T-cell (primary cell): ENCODE measurements at regions not wholly inside any gene's neighbourhood (a gene's known extent, or its start where the extent isn't known, plus 50 kb on each side); places are given as distances from the start of the nearest gene placed in this dataset.

Experiments
- ATAC-seq, 4 experiments: fragments of 200-7000 bp in 3 of 4; fragments of 150-1000 bp in 1 of 4; cut with Tn5 transposase; replicated peaks in 1 of 4; 1 replicate in 3 of 4; 2 replicates in 1 of 4; pipeline ENCODE4 v1.10.0; 2021; ENCODE audit warnings: moderate library complexity in 3 of 4, mild to moderate bottlenecking in 2 of 4, moderate number of reproducible peaks in 1 of 4
- CTCF ChIA-PET, 2 donors: fragments of 300-600 bp; sonication (Branson Sonifier 250); formaldehyde crosslinking; loops; one replicate each; lab custom pipeline; 2022; ENCODE audit warnings: antibody characterized with exemption in 2 of 2; lab: Charles Lee
- POLR2A ChIA-PET, 2 donors: fragments of 300-600 bp; sonication (Branson Sonifier 250); formaldehyde crosslinking; loops; one replicate each; lab custom pipeline; 2022; ENCODE audit warnings: antibody characterized with exemption in 2 of 2; lab: Charles Lee
- DNase-seq, 35 experiments: peaks; one replicate each; pipeline versions ENCODE4 v3.0.0 to v3.0.0-alpha.2; 2013 to 2023
- H3K27ac ChIP-seq: one replicate; pipeline ENCODE4 v1.5.1; 2013; ENCODE audit warnings: low read length
- H3K27me3 ChIP-seq, 2 experiments: replicated peaks in 1 of 2; 1 replicate in 1 of 2; 2 replicates in 1 of 2; pipeline versions ENCODE4 v1.6.1 to v1.7.0; 2013; ENCODE audit warnings: low read length in 1 of 2, mixed read lengths in 1 of 2; ENCODE audit not compliant: control insufficient read depth in 2 of 2, insufficient read depth in 2 of 2; ENCODE audit errors: extremely low read depth in 1 of 2
- H3K36me3 ChIP-seq, 2 donors: 1 replicate in 1 of 2; 2 replicates in 1 of 2; pipeline versions ENCODE4 v1.6.1 to v1.7.0; 2013; ENCODE audit warnings: low read length in 1 of 2; ENCODE audit not compliant: control insufficient read depth in 2 of 2, insufficient read depth in 1 of 2; ENCODE audit errors: extremely low read depth in 1 of 2
- H3K4me1 ChIP-seq, 2 experiments: 1 replicate in 1 of 2; 2 replicates in 1 of 2; pipeline versions ENCODE4 v1.6.1 to v1.7.0; 2013; ENCODE audit warnings: low read length in 2 of 2, mixed read lengths in 1 of 2; ENCODE audit not compliant: insufficient read depth in 2 of 2, control insufficient read depth in 1 of 2; ENCODE audit errors: extremely low read depth in 1 of 2
- H3K4me3 ChIP-seq, 2 donors: 1 replicate in 1 of 2; 2 replicates in 1 of 2; pipeline versions ENCODE4 v1.5.1 to v1.7.0; 2013; ENCODE audit warnings: mild to moderate bottlenecking in 2 of 2, low read length in 1 of 2, moderate library complexity in 1 of 2; ENCODE audit not compliant: control insufficient read depth in 1 of 2; ENCODE audit errors: extremely low read depth in 1 of 2
- H3K9me3 ChIP-seq: 2 replicates; pipeline ENCODE4 v1.7.0; 2013
- H3K27ac Mint-ChIP-seq, 2 donors: one replicate each; pipeline ENCODE4 v1.8.0; 2020 to 2021; ENCODE audit warnings: mild to moderate bottlenecking in 2 of 2, mixed read lengths in 2 of 2
- H3K27me3 Mint-ChIP-seq, 2 donors: one replicate each; pipeline ENCODE4 v1.8.0; 2021 to 2022; ENCODE audit warnings: mixed read lengths in 2 of 2
- H3K36me3 Mint-ChIP-seq: one replicate; pipeline ENCODE4 v1.8.0; 2021; ENCODE audit warnings: mixed read lengths
- H3K4me1 Mint-ChIP-seq, 3 donors: one replicate each; pipeline ENCODE4 v1.8.0; 2020 to 2022; ENCODE audit warnings: mixed read lengths in 3 of 3, mild to moderate bottlenecking in 1 of 3
- H3K4me3 Mint-ChIP-seq, 3 donors: one replicate each; pipeline ENCODE4 v1.8.0; 2020 to 2022; ENCODE audit warnings: mild to moderate bottlenecking in 3 of 3, mixed read lengths in 3 of 3, moderate library complexity in 3 of 3
- H3K9me3 Mint-ChIP-seq, 3 donors: one replicate each; pipeline ENCODE4 v1.8.0; 2020 to 2022; ENCODE audit warnings: mixed read lengths in 3 of 3
- WGBS: methylation state at CpG from one replicate; pipeline ENCODE4 v1.1.5; 2013; ENCODE audit warnings: missing lambda C conversion rate; ENCODE audit not compliant: insufficient coverage; 5-methylcytosine and 5-hydroxymethylcytosine counted together

DNA sequence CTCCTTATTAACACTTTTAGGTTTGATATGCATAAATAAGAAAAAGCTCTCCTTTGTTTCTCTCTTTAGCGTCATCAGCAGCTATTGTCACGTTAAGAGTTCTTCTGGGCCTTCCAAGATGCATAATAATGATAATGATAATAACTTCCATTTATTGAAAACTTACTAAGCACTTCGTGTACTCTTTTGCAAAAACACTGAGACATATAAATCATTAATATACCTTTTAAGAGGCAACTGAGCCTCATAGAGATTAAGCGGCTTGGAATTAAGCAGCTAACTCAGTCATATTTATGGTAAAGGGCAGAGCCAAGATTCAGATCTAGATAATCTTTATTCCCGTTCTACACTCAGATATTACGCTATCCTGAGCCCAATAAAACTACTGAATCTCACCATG, 1105.1 kb downstream of the OLFM4 start:
- Mint-ChIP-seq H3K27ac (no peak overlapping the region), H3K9me3 (peaks cover 8 to 34% (median 18%) of the 10 kb centered on the region in 3 donors), H3K4me3 (no peak overlapping the region), H3K4me1 (no peaks in the 10 kb centered on the region), H3K36me3 (no peaks in the 10 kb centered on the region), H3K27me3 (no peaks in the 10 kb centered on the region)
- no peaks in the 10 kb centered on the region for H3K27me3 ChIP-seq
- CTCF ChIA-PET: no interaction called here
- POLR2A ChIA-PET: no interaction called here
- no peak for ATAC-seq
- H3K27ac ChIP-seq: no peak overlapping the region
- no peak overlapping the region for H3K4me3 ChIP-seq
- no peaks in the 10 kb centered on the region for H3K4me1 ChIP-seq
- H3K36me3 ChIP-seq: no peaks in the 10 kb centered on the region
- no peak for DNase-seq
- no peaks in the 10 kb centered on the region for H3K9me3 ChIP-seq
- WGBS: no CpG with 5 or more reads among the region's 6 CpGs

DNA sequence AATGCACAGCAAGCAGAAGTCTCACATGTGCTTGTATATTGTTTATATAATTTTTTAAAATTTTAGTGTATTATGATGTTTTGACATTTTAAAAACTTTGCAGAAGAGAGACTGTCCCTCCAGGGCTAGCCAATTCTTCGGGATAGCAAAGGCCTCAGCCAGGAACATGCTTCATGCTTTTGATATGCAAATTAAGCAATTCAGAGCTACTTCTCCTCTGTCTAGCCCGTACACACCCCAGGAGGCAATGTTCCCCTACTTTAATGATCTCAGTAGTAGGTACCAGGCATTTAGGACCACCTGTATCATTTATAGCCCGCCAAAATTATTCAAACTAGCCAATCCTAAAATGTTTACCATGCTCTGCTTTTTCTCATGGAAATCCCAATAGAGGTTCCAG, 1116.2 kb downstream of the OLFM4 start:
- Mint-ChIP-seq H3K27ac (no peak overlapping the region), H3K36me3 (no peaks in the 10 kb centered on the region), H3K9me3 (peaks cover 12 to 16% (median 14%) of the 10 kb centered on the region in 3 donors), H3K4me1 (no peaks in the 10 kb centered on the region), H3K27me3 (no peaks in the 10 kb centered on the region), H3K4me3 (no peak overlapping the region)
- WGBS: 51% methylated on average over 3 of the region's 3 CpGs
- no peaks in the 10 kb centered on the region for H3K27me3 ChIP-seq
- H3K36me3 ChIP-seq: no peaks in the 10 kb centered on the region
- no peaks in the 10 kb centered on the region for H3K4me1 ChIP-seq
- ChIA-PET CTCF (no interaction called here), POLR2A (no interaction called here)
- no peak overlapping the region for H3K27ac ChIP-seq
- no peaks in the 10 kb centered on the region for H3K9me3 ChIP-seq
- DNase-seq: no peak
- no peak for ATAC-seq
- no peak overlapping the region for H3K4me3 ChIP-seq

- Histone ChIP-seq H3K27me3 (no peaks in the 10 kb centered on the region), H3K4me1 (no peaks in the 10 kb centered on the region), H3K9me3 (no peaks in the 10 kb centered on the region), H3K27ac (no peak overlapping the region), H3K36me3 (no peaks in the 10 kb centered on the region), H3K4me3 (no peak overlapping the region)
- no peak overlapping the region for H3K27ac Mint-ChIP-seq
- ChIA-PET CTCF (no interaction called here), POLR2A (no interaction called here)
- H3K4me3 Mint-ChIP-seq: no peak overlapping the region
- H3K9me3 Mint-ChIP-seq: peaks cover 3 to 26% (median 5%) of the 10 kb centered on the region in 3 donors
- H3K27me3 Mint-ChIP-seq: no peaks in the 10 kb centered on the region
- H3K4me1 Mint-ChIP-seq: no peaks in the 10 kb centered on the region
- WGBS: no CpG with 5 or more reads among the region's 3 CpGs
- H3K36me3 Mint-ChIP-seq: no peaks in the 10 kb centered on the region
- DNase-seq: no peak
- no peak for ATAC-seq
These were observed 1122.2 kb downstream of the OLFM4 start for GRCh38 chr13:54150851-54151250.

- Mint-ChIP-seq H3K27me3 (no peaks in the 10 kb centered on the region), H3K36me3 (no peaks in the 10 kb centered on the region), H3K4me1 (no peaks in the 10 kb centered on the region), H3K27ac (no peak overlapping the region), H3K4me3 (no peak overlapping the region), H3K9me3 (peaks cover 4 to 23% (median 16%) of the 10 kb centered on the region in 3 donors)
- no peak for ATAC-seq
- DNase-seq: no peak
- Histone ChIP-seq H3K36me3 (no peaks in the 10 kb centered on the region), H3K4me1 (no peaks in the 10 kb centered on the region), H3K27me3 (no peaks in the 10 kb centered on the region), H3K4me3 (no peak overlapping the region), H3K9me3 (no peaks in the 10 kb centered on the region), H3K27ac (no peak overlapping the region)
- ChIA-PET CTCF (no interaction called here), POLR2A (no interaction called here)
- WGBS: no CpG with 5 or more reads among the region's 1 CpG
These were observed 1133.5 kb downstream of the OLFM4 start for GRCh38 chr13:54162069-54162468.

- peaks cover 0 to 29% (median 12%) of the 10 kb centered on the region in 3 donors for H3K9me3 Mint-ChIP-seq
- H3K4me3 Mint-ChIP-seq: no peak overlapping the region
- CTCF ChIA-PET: no interaction called here
These were observed 1137.1 kb downstream of the OLFM4 start for GRCh38 chr13:54165581-54166215.

DNA sequence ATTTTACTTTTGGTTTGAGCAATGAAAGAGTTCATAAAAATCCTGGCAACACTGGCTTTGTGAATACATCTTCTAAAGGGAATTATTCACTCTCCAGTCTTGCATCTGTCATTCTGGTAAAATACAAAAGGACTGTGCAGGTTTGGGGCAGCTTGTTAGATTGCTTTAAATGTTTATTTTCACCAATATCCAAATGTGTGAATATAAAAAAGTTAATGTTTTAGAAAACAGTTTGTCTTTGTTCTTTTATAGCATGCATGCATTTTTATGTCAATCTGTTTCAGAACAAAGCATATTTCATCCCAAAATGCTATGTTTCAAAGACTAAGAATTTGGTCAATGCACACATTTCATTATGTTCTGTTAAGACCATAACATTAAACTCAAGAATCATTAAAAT, 1145.4 kb downstream of the OLFM4 start:
- H3K9me3 Mint-ChIP-seq: peaks cover 6 to 16% (median 13%) of the 10 kb centered on the region in 3 donors
- H3K4me3 ChIP-seq: no peak overlapping the region
- no peaks in the 10 kb centered on the region for H3K27me3 Mint-ChIP-seq
- no peaks in the 10 kb centered on the region for H3K27me3 ChIP-seq
- CTCF ChIA-PET: no interaction called here
- POLR2A ChIA-PET: no interaction called here
- no peaks in the 10 kb centered on the region for H3K36me3 Mint-ChIP-seq
- DNase-seq (no peak), ATAC-seq (no peak)
- no peaks in the 10 kb centered on the region for H3K4me1 ChIP-seq
- no peaks in the 10 kb centered on the region for H3K36me3 ChIP-seq
- H3K27ac ChIP-seq: no peak overlapping the region
- H3K4me3 Mint-ChIP-seq: no peak overlapping the region
- H3K4me1 Mint-ChIP-seq: no peaks in the 10 kb centered on the region
- no peak overlapping the region for H3K27ac Mint-ChIP-seq
- H3K9me3 ChIP-seq: peaks cover 2% of the 10 kb centered on the region

More at GRCh38 chr13:54165581-54166215, 1137.1 kb downstream of the OLFM4 start:
- no peaks in the 10 kb centered on the region for H3K4me1 ChIP-seq
- H3K36me3 Mint-ChIP-seq: no peaks in the 10 kb centered on the region
- no peak for DNase-seq
- WGBS: no CpG with 5 or more reads among the region's 7 CpGs
- POLR2A ChIA-PET: no interaction called here
- no peaks in the 10 kb centered on the region for H3K27me3 ChIP-seq
- no peaks in the 10 kb centered on the region for H3K9me3 ChIP-seq
- H3K27ac Mint-ChIP-seq: no peak overlapping the region
- no peaks in the 10 kb centered on the region for H3K4me1 Mint-ChIP-seq
- H3K36me3 ChIP-seq: no peaks in the 10 kb centered on the region
- H3K4me3 ChIP-seq: no peak overlapping the region
- H3K27ac ChIP-seq: no peak overlapping the region
- ATAC-seq: no peak
- H3K27me3 Mint-ChIP-seq: no peaks in the 10 kb centered on the region

- H3K9me3 ChIP-seq: peaks cover 2% of the 10 kb centered on the region
- Mint-ChIP-seq H3K36me3 (no peaks in the 10 kb centered on the region), H3K27ac (no peak overlapping the region), H3K4me1 (no peaks in the 10 kb centered on the region), H3K9me3 (peaks cover 11 to 27% (median 17%) of the 10 kb centered on the region in 3 donors), H3K4me3 (no peak overlapping the region), H3K27me3 (no peaks in the 10 kb centered on the region)
- H3K4me1 ChIP-seq: no peaks in the 10 kb centered on the region
- no peaks in the 10 kb centered on the region for H3K36me3 ChIP-seq
- no peak overlapping the region for H3K27ac ChIP-seq
- POLR2A ChIA-PET: no interaction called here
- no peaks in the 10 kb centered on the region for H3K27me3 ChIP-seq
- no peak overlapping the region for H3K4me3 ChIP-seq
- no CpG with 5 or more reads among the region's 1 CpG for WGBS
- DNase-seq (no peak), ATAC-seq (no peak)
- CTCF ChIA-PET: no interaction called here
These were observed 1146.9 kb downstream of the OLFM4 start for GRCh38 chr13:54175466-54175865.
